OCI-LY1 (cell line): ENCODE measurements at regions not wholly inside any gene's neighbourhood (a gene's known extent, or its start where the extent isn't known, plus 50 kb on each side); places are given as distances from the start of the nearest gene placed in this dataset.
"Not testable (repeated sequence)": the region's sequence is repeated elsewhere in the genome, so short reads cannot be mapped to it uniquely, and the experiment has no call there.

Source experiments
- H2AFZ ChIP-seq: fragments of 200-600 bp; sonication (generic), shearing (Covaris generic); 2 replicates; pipeline ENCODE4 v1.6.0; 2014; ENCODE audit warnings: antibody characterized with exemption, mild to moderate bottlenecking, low read length
- H3F3A ChIP-seq: fragments of 200-600 bp; sonication (generic), shearing (Covaris generic); 2 replicates; pipeline ENCODE4 v1.6.0; 2014; ENCODE audit warnings: mild to moderate bottlenecking, antibody characterized with exemption, low read length, moderate library complexity; ENCODE audit not compliant: insufficient read depth
- H3K27ac ChIP-seq: fragments of 200-600 bp; sonication (generic); 2 replicates; pipeline ENCODE4 v1.5.1; 2014; ENCODE audit warnings: low read length, mixed run types, mild to moderate bottlenecking, low read depth; ENCODE audit not compliant: poor library complexity, severe bottlenecking
- H3K27me3 ChIP-seq: fragments of 200-600 bp; sonication (generic); 2 replicates; pipeline ENCODE4 v1.6.0; 2014; ENCODE audit warnings: antibody characterized with exemption, mild to moderate bottlenecking, low read length, moderate library complexity; ENCODE audit not compliant: insufficient read depth
- H3K36me3 ChIP-seq: fragments of 200-600 bp; sonication (generic); 2 replicates; pipeline ENCODE4 v1.6.1; 2014; ENCODE audit warnings: mild to moderate bottlenecking, antibody characterized with exemption, low read length, moderate library complexity, mixed read lengths; ENCODE audit not compliant: insufficient read depth
- H3K4me1 ChIP-seq: fragments of 200-600 bp; sonication (generic); 2 replicates; pipeline ENCODE4 v1.5.1; 2014; ENCODE audit warnings: mild to moderate bottlenecking, low read length, moderate library complexity; ENCODE audit not compliant: insufficient read depth, severe bottlenecking
- H3K4me2 ChIP-seq: fragments of 200-600 bp; sonication (generic), shearing (Covaris generic); 2 replicates; pipeline ENCODE4 v1.6.1; 2014; ENCODE audit warnings: low read length
- H3K4me3 ChIP-seq: fragments of 200-600 bp; sonication (generic); 2 replicates; pipeline ENCODE4 v1.5.1; 2014; ENCODE audit warnings: low read length, low read depth, mild to moderate bottlenecking, mixed read lengths; ENCODE audit not compliant: poor library complexity, severe bottlenecking
- H3K79me2 ChIP-seq: fragments of 200-600 bp; shearing (Covaris generic); 2 replicates; pipeline ENCODE4 v1.6.1; 2016; ENCODE audit warnings: mixed run types, low read length, mixed read lengths; ENCODE audit not compliant: insufficient read depth
- H3K9ac ChIP-seq: fragments of 200-600 bp; sonication (generic), shearing (Covaris generic); 2 replicates; pipeline ENCODE4 v1.6.1; 2014; ENCODE audit warnings: mild to moderate bottlenecking, low read length, mixed read lengths
- H3K9me2 ChIP-seq: fragments of 200-600 bp; sonication (generic), shearing (Covaris generic); 2 replicates; pipeline ENCODE4 v1.6.1; 2014; ENCODE audit warnings: low read depth, mild to moderate bottlenecking, low read length, mixed read lengths
- H3K9me3 ChIP-seq: fragments of 200-600 bp; shearing (Covaris generic); 2 replicates; pipeline ENCODE4 v1.6.1; 2014; ENCODE audit warnings: low read length, mixed read lengths
- H4K20me1 ChIP-seq: fragments of 200-600 bp; sonication (generic), shearing (Covaris generic); 2 replicates; pipeline ENCODE4 v1.6.0; 2016; ENCODE audit warnings: mild to moderate bottlenecking, low read length; ENCODE audit not compliant: insufficient read depth
- EZH2 ChIP-seq: fragments of 200-600 bp; sonication (generic), shearing (Covaris generic); IDR thresholded peaks from 2 replicates; pipeline ENCODE4 v1.8.0; 2017; ENCODE audit warnings: borderline replicate concordance, mixed run types, mild to moderate bottlenecking, antibody characterized with exemption, low read length, moderate library complexity, mixed read lengths
- TF ChIP-seq, protein P1 (sequence below): fragments of 200-600 bp; sonication (generic), shearing (Covaris generic); IDR thresholded peaks from 2 replicates; pipeline ENCODE4 v1.5.1; 2017; ENCODE audit warnings: mild to moderate bottlenecking, antibody characterized with exemption, low read length, moderate library complexity, mixed read lengths

DNA sequence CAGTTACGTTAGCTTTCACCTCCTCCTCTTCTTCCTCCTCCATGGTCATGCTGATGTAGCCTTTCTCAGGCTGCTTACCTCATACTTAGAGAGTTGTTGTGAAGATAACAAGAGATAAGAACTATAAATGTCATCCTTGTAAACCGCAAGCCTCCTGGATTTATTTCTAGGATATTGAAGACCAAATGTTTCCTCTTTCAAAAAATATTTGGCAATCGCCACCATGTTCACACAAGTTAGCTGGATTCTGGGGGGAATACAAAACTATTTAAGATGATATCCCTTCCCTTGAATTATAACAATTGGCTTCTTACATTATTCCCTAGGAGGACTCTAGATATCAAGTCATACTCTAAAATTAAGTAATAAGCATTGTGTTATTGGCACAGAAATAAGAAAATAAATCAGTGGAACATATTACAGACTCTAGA, 99.8 kb upstream of the PLEKHG1 start:
- TF ChIP-seq, protein P1, sequence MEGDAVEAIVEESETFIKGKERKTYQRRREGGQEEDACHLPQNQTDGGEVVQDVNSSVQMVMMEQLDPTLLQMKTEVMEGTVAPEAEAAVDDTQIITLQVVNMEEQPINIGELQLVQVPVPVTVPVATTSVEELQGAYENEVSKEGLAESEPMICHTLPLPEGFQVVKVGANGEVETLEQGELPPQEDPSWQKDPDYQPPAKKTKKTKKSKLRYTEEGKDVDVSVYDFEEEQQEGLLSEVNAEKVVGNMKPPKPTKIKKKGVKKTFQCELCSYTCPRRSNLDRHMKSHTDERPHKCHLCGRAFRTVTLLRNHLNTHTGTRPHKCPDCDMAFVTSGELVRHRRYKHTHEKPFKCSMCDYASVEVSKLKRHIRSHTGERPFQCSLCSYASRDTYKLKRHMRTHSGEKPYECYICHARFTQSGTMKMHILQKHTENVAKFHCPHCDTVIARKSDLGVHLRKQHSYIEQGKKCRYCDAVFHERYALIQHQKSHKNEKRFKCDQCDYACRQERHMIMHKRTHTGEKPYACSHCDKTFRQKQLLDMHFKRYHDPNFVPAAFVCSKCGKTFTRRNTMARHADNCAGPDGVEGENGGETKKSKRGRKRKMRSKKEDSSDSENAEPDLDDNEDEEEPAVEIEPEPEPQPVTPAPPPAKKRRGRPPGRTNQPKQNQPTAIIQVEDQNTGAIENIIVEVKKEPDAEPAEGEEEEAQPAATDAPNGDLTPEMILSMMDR, result no peak
- TF ChIP-seq EZH2, result no peak
- Histone ChIP-seq H3K4me1 (peaks cover 10% of the 10 kb centered on the region), H3F3A (no peaks in the 10 kb centered on the region), H3K9me2 (no peaks in the 10 kb centered on the region), H3K36me3 (no peaks in the 10 kb centered on the region), H3K27ac (no peak overlapping the region), H3K4me2 (no peak overlapping the region), H2AFZ (no peak overlapping the region), H3K27me3 (no peaks in the 10 kb centered on the region), H3K4me3 (no peak overlapping the region), H4K20me1 (no peaks in the 10 kb centered on the region), H3K9me3 (no peaks in the 10 kb centered on the region; the same call in none of the 2 replicates), H3K79me2 (no peaks in the 10 kb centered on the region), H3K9ac (no peak overlapping the region)

DNA sequence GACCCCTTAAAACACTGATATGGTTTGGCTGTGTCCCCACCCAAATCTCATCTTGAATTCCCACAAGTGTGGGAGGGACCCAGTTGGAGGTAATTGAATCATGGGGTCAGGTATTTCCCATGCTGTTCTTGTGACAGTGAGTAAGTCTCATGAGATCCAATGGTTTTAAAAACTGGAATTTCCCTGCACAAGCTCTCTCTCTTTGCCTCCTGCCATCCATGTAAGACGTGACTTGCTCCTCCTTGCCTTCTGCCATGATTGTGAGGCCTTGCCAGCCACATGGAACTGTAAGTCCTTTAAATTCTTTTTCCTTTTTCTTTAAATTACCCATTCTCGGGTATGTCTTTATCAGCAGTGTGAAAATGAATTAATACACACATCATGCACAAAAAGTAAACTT, 99.1 kb upstream of the PLEKHG1 start:
- not testable (repeated sequence) for H3K9ac ChIP-seq, H3K4me3 ChIP-seq, H3K79me2 ChIP-seq, H3K27ac ChIP-seq, H2AFZ ChIP-seq, H3K27me3 ChIP-seq, H4K20me1 ChIP-seq, H3K9me3 ChIP-seq, H3K4me2 ChIP-seq, H3K9me2 ChIP-seq, H3K36me3 ChIP-seq, H3F3A ChIP-seq
- H3K4me1 ChIP-seq, result peaks cover 12% of the 10 kb centered on the region

DNA sequence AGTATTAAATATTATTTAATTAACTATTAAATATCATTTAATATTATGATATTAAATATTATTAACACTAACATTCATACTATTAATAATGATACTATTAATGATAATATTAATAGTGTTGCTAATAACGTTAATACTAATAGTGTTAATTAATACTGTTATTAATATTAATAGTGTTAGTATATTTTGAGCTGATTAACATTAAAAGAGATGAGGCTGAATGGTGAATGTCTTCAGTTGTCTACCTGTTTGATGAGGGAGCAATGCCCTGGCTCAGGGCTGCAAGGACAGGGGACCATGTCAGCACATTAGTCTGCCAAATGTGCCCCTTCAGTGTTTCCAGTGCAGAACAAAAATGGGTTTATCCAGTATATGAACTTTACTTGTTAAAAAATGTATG, 96.6 kb upstream of the PLEKHG1 start:
- no peaks in the 10 kb centered on the region for H3K36me3 ChIP-seq
- H3K79me2 ChIP-seq, result no peaks in the 10 kb centered on the region
- no peaks in the 10 kb centered on the region for H3K27me3 ChIP-seq
- no peak overlapping the region for H3K9ac ChIP-seq
- no peak overlapping the region for H3K4me2 ChIP-seq
- H3K9me2 ChIP-seq, result no peaks in the 10 kb centered on the region
- H4K20me1 ChIP-seq, result no peaks in the 10 kb centered on the region
- H3K4me1 ChIP-seq, result peaks cover 12% of the 10 kb centered on the region
- no peaks in the 10 kb centered on the region; the same call in none of the 2 replicates for H3K9me3 ChIP-seq
- no peaks in the 10 kb centered on the region for H3F3A ChIP-seq
- TF ChIP-seq, protein P1, result no peak
- no peak for TF ChIP-seq EZH2
- no peak overlapping the region for H3K27ac ChIP-seq
- no peak overlapping the region for H2AFZ ChIP-seq
- no peak overlapping the region for H3K4me3 ChIP-seq

DNA sequence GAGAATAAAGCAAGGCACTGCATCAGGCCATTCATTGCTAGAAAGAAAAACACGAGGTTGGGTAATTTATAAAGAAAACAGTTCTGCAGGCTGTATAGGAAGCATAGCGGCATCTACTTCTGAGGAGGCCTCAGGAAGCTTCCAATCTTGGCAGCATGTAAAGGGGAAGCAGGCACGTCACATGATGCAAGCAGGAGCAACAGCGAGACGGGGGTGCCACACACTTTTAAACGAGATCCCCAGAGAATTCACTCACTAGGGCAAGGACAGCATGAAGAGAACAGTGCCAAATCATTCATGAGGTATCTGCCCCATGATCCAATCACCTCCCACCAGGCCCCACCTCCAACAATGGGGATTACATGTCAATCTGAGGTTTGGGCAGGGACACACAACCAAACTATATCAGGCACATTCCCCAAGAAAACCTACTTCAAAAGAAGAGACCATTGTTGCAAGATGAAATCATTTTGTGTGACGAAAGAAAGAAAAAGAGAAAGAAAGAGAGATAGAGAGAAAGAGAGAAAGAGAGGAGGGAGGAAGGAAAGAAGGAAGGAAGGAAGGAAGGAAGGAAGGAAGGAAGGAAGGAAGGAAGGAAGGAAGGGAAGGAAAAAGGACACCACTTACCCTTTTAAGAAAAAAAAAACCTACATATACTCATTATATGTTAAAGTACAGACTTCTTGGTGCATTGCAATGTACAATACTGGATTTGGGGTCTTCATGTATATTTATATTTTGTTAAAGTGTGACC, 95.9 kb upstream of the PLEKHG1 start:
- no peak overlapping the region for H2AFZ ChIP-seq
- no peaks in the 10 kb centered on the region for H4K20me1 ChIP-seq
- H3K9me3 ChIP-seq, result no peaks in the 10 kb centered on the region; the same call in none of the 2 replicates
- H3K9ac ChIP-seq, result no peak overlapping the region
- H3K4me2 ChIP-seq, result no peak overlapping the region
- H3K79me2 ChIP-seq, result no peaks in the 10 kb centered on the region
- no peaks in the 10 kb centered on the region for H3K36me3 ChIP-seq
- H3K27me3 ChIP-seq, result no peaks in the 10 kb centered on the region
- H3F3A ChIP-seq, result no peaks in the 10 kb centered on the region
- TF ChIP-seq, protein P1, result no peak
- no peak for TF ChIP-seq EZH2
- H3K9me2 ChIP-seq, result no peaks in the 10 kb centered on the region
- peaks cover 12% of the 10 kb centered on the region for H3K4me1 ChIP-seq
- no peak overlapping the region for H3K4me3 ChIP-seq
- H3K27ac ChIP-seq, result no peak overlapping the region

DNA sequence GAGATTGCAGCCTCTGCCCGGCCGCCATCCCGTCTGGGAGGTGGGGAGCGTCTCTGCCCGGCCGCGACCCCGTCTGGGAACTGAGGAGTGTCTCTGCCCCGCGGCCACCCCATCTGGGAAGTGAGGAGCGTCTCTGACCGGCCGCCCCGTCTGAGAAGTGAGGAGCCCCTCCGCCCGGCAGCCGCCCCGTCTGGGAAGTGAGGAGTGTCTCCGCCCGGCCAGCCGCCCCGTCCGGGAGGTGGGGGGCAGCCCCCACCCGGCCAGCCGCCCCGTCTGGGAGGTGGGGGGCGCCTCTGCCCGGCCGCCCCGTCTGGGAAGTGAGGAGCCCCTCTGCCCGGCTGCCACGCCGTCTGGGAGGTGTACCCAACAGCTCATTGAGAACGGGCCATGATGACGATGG, 92.3 kb upstream of the PLEKHG1 start:
- H3K4me2 ChIP-seq, H2AFZ ChIP-seq, H3K4me3 ChIP-seq, H3K9me3 ChIP-seq, H3K36me3 ChIP-seq, H3K9ac ChIP-seq, H3F3A ChIP-seq, H3K27me3 ChIP-seq, H3K27ac ChIP-seq, H3K79me2 ChIP-seq, H4K20me1 ChIP-seq, H3K9me2 ChIP-seq: not testable (repeated sequence)
- peaks cover 12% of the 10 kb centered on the region for H3K4me1 ChIP-seq
